ENCODE measurements at regions not wholly inside any gene's neighbourhood (a gene's known extent, or its start where the extent isn't known, plus 50 kb on each side); places are given as distances from the start of the nearest gene placed in this dataset.

GRCh38 chr18:27794181-27794926, 382.6 kb downstream of the CDH2 start:
- H3K4me3 Mint-ChIP-seq: no peak overlapping the region

More at GRCh38 chr18:27794181-27794926, 382.6 kb downstream of the CDH2 start:
- no peak overlapping the region for H2AFZ ChIP-seq (ENCODE audit: insufficient read depth, low read depth, low read length, poor library complexity, severe bottlenecking)
- H3K9ac ChIP-seq (ENCODE audit: insufficient read depth, low read length, poor library complexity, severe bottlenecking): no peak overlapping the region
- H3K79me2 ChIP-seq (ENCODE audit: insufficient read depth, low read length): no peaks in the 10 kb centered on the region
- H3K4me2 ChIP-seq (replicated peaks; ENCODE audit: extremely low read depth, low read length, poor library complexity, severe bottlenecking): no peak overlapping the region
- H4K20me1 ChIP-seq (ENCODE audit: insufficient read depth, low read length): no peaks in the 10 kb centered on the region
- no peak overlapping the region for H3K27ac ChIP-seq (ENCODE audit: low read depth in 1 of 2, low read length in 2 of 2)
- no peaks in the 10 kb centered on the region for H3K4me1 ChIP-seq (ENCODE audit: control insufficient read depth in 1 of 2, insufficient read depth in 2 of 2, low read length in 2 of 2)
- TF ChIP-seq CTCF (IDR thresholded peaks at IDR 0.05): no peak
- Mint-ChIP-seq H3K4me1 (no peaks in the 10 kb centered on the region), H3K27ac (peak overlapping the region in 1 of 7 donors; percentile 20), H3K27me3 (ENCODE audit: low read depth in 3 of 3) (no peaks in the 10 kb centered on the region), H3K36me3 (no peaks in the 10 kb centered on the region), H3K9me3 (peaks cover 0 to 2% (median 0%) of the 10 kb centered on the region in 7 donors)
- WGBS (ENCODE audit: insufficient coverage): no CpG with 5 or more reads among the region's 2 CpGs
- peaks cover 0 to under 1% of the 10 kb centered on the region in 2 donors for H3K9me3 ChIP-seq (replicated peaks in 1 of 2; ENCODE audit: control insufficient read depth in 1 of 2, insufficient read depth in 1 of 2, low read length in 2 of 2)
- intact Hi-C loops (cut with micrococcal nuclease): no loop called here
- H3K27me3 ChIP-seq (ENCODE audit: control insufficient read depth in 2 of 2, insufficient read depth in 2 of 2, low read length in 2 of 2): no peaks in the 10 kb centered on the region
- H3K36me3 ChIP-seq (replicated peaks in 1 of 2; ENCODE audit: control insufficient read depth in 1 of 2, insufficient read depth in 2 of 2, low read length in 2 of 2): no peaks in the 10 kb centered on the region
- no peak overlapping the region for H3K4me3 ChIP-seq (replicated peaks in 1 of 3; ENCODE audit: low read depth in 2 of 3, low read length in 3 of 3)
- DNase-seq: no peak
